ENCODE measurements at regions not wholly inside any gene's neighbourhood (a gene's known extent, or its start where the extent isn't known, plus 50 kb on each side); places are given as distances from the start of the nearest gene placed in this dataset.
A peak's percentile ranks its signal among the peaks of the same experiment; 100 is the strongest.
"Not testable (repeated sequence)": the region's sequence is repeated elsewhere in the genome, so short reads cannot be mapped to it uniquely, and the experiment has no call there.

DNA sequence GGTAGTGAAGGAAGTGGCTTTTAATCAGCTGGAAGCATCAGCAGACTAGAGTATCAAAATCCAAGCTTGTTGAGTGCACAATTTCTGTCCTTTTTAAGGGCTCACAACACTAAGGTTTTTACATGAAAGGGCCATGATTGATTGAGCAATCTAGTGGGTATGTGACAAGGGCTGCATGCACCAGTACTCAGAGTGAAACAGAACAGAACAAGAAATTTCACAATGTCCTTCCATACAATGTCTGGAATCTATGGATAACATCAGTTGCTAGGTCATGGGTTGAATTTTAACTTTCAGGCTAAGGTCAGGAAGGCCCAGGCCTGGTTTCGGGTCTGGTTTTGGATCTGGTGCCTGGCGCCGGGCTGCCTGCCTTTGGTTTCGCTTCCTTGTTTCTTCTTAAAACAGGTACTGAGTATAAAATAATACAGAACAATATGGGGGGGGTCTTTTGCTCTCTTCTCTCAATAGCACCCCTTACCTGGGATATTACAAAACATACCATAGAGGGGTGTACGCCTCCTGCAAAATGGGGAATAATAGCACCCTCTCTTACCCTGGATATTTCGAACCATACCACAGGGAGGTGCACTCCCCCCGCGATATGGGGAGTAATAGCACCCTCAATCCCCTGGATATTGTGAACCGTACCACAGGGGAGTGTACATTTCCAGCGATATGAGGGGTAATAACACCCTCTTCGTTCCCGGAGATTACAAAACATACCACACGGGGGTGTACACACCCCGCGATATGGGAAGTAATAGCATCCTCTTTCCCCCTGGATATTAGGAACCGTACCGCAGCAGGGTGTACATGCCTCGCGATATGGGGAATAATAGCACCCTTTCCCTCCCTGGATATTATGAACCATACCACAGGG, 59.4 kb upstream of the CEACAM21 start:
- H3K36me3 ChIP-seq (ENCODE audit: insufficient read depth, low read length); H3K36me3 Mint-ChIP-seq; H3K27ac Mint-ChIP-seq; H3K9me3 ChIP-seq (ENCODE audit: low read length); POLR2A ChIA-PET; H3K4me3 ChIP-seq (ENCODE audit: low read length); H3K9me3 Mint-ChIP-seq; H3K4me3 Mint-ChIP-seq; H3K27ac ChIP-seq (ENCODE audit: low read depth, low read length); H3K27me3 ChIP-seq (ENCODE audit: insufficient read depth, low read length, poor library complexity, severe bottlenecking): not testable (repeated sequence)
- CTCF ChIA-PET = interaction anchor here (1.6 kb wide), 1 partner anchor 16 kb away, joined by 4 read pairs; no protein-coding TSS in a partner anchor
- peaks cover 30 to 75% of the 10 kb centered on the region in 2 donors for H3K27me3 Mint-ChIP-seq
- peaks cover 10 to 22% (median 17%) of the 10 kb centered on the region in 3 donors for H3K4me1 Mint-ChIP-seq
- peak in 1 of 5 donors; percentile 46 for DNase-seq
- peaks cover 10% of the 10 kb centered on the region for H3K4me1 ChIP-seq (ENCODE audit: insufficient read depth, low read length)

DNA sequence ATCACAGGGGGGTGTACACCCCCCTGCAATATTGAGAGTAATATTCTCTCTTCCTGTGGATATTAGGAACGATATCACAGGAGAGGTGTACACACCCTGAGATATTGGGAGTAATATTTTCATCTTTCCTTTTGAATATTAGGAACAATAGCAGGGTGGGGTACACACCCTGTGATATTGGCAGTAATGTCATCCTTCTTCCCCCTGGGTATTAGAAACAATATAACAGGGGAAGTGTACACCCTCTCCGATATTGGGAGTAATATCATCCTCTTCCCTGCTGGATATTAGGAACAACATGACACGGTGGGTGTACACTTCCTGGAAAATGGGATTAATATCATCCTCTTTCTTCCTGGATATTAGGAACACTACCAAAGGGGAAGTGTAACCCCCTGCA, 57.8 kb upstream of the CEACAM21 start:
- Histone ChIP-seq H3K9me3 (ENCODE audit: low read length) (no peaks in the 10 kb centered on the region), H3K27me3 (ENCODE audit: insufficient read depth, low read length, poor library complexity, severe bottlenecking) (no peaks in the 10 kb centered on the region), H3K36me3 (ENCODE audit: insufficient read depth, low read length) (no peaks in the 10 kb centered on the region), H3K4me3 (ENCODE audit: low read length) (no peak overlapping the region), H3K27ac (ENCODE audit: low read depth, low read length) (no peak overlapping the region), H3K4me1 (ENCODE audit: insufficient read depth, low read length) (peaks cover 17% of the 10 kb centered on the region)
- H3K9me3 Mint-ChIP-seq = no peaks in the 10 kb centered on the region
- no peak overlapping the region for H3K4me3 Mint-ChIP-seq
- CTCF ChIA-PET = no interaction called here
- POLR2A ChIA-PET = no interaction called here
- H3K27me3 Mint-ChIP-seq = peaks cover 32 to 59% of the 10 kb centered on the region in 2 donors
- H3K36me3 Mint-ChIP-seq = peaks cover 0 to 2% (median 0%) of the 10 kb centered on the region in 3 donors
- peaks cover 19 to 35% (median 29%) of the 10 kb centered on the region in 3 donors for H3K4me1 Mint-ChIP-seq
- no peak overlapping the region for H3K27ac Mint-ChIP-seq
- no peak for DNase-seq

DNA sequence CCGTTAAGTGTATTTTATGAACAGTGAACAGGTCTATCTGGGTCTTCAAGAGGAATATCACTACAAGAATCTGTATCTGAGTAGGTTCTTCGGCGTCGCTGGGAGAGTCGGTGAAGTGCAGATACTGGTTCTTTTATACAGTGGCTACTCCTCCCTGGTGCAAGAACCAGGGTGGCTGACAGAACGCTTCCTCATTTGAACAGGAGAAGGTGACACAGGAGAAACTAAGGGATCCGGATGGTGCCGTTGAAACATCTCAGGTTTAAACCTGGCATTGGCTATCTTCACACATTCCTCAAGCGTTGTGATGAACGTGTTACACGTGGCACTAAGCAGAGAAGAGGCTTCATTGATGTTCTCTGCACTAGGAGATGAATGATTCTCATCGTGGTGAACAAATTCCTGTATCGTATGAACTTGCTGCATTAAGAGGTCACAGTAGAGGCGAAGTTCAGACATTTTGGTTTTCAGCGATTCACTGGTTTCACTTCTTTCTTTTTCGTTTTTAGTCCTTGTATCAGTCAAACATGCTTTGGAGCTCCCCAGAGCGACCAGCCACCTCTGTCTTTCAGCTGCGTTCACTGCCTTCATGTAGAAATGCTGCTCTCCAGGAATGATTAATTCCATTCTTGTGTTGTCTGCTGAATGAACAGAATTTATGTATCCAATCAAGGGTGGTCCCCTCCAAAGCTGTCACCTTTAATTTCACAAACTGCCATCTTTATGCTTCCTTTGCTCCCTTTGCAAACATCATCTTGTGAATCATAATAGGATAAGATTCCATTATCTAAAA, 54.6 kb upstream of the CEACAM21 start:
- H3K36me3 Mint-ChIP-seq; H3K9me3 Mint-ChIP-seq; H3K27me3 ChIP-seq (ENCODE audit: insufficient read depth, low read length, poor library complexity, severe bottlenecking); H3K9me3 ChIP-seq (ENCODE audit: low read length); H3K27ac ChIP-seq (ENCODE audit: low read depth, low read length); H3K36me3 ChIP-seq (ENCODE audit: insufficient read depth, low read length); POLR2A ChIA-PET: not testable (repeated sequence)
- Mint-ChIP-seq H3K27me3 (peaks cover 22 to 37% of the 10 kb centered on the region in 2 donors), H3K27ac (peak overlapping the region; percentile 55 to 97 (median 86)), H3K4me1 (peaks cover 19 to 32% (median 29%) of the 10 kb centered on the region in 3 donors), H3K4me3 (peak overlapping the region; percentile 74 to 90 (median 82))
- H3K4me3 ChIP-seq (ENCODE audit: low read length) = peak overlapping the region; percentile 52
- DNase-seq = peak in 1 of 5 donors; percentile 55
- CTCF ChIA-PET = interaction anchor here (0.8 to 2.5 kb wide), 3 partner anchors 28 to 73 kb away, joined by 3 to 7 read pairs (median 5); no protein-coding TSS in a partner anchor
- H3K4me1 ChIP-seq (ENCODE audit: insufficient read depth, low read length) = peaks cover 17% of the 10 kb centered on the region

DNA sequence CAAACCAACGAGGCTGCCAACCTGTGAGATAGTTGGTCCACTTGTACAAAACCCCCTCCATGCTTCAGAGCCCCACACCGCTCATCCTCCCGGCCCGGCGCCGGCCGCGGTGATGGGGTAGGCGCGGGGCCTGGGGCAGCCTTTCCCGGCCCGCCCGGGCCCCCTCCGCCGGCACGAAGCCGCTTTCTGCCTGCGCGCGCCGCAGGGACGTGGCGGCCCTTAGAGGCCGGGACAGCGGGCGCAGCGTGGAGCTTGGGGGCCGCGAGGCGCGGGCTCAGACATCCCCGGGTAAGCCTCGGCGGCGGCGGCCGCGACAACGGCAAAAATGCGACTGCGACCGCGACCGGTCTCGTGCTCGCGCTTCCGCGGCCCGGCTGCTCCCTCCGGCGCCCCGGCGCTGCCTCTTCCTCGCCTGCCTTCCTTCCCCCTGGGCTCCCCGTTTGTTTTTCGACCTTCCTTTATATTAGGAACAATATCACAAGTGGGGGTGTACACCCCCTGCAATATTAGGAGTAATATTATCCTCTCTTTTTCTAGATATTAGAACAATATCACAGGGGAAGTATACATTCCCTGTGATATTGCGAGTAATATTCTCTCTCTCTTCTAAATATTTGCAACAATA, 53.9 kb upstream of the CEACAM21 start:
- Mint-ChIP-seq H3K27ac (peak overlapping the region; percentile 70 to 97 (median 92)), H3K4me1 (peaks cover 19 to 27% (median 26%) of the 10 kb centered on the region in 3 donors), H3K27me3 (peaks cover 16 to 35% of the 10 kb centered on the region in 2 donors), H3K36me3 (peaks cover 0 to 2% (median 0%) of the 10 kb centered on the region in 3 donors), H3K9me3 (no peaks in the 10 kb centered on the region), H3K4me3 (peak overlapping the region; percentile 82 to 92 (median 87))
- Histone ChIP-seq H3K27me3 (ENCODE audit: insufficient read depth, low read length, poor library complexity, severe bottlenecking) (no peaks in the 10 kb centered on the region), H3K27ac (ENCODE audit: low read depth, low read length) (no peak overlapping the region), H3K36me3 (ENCODE audit: insufficient read depth, low read length) (no peaks in the 10 kb centered on the region), H3K4me3 (ENCODE audit: low read length) (peak overlapping the region; percentile 52), H3K9me3 (ENCODE audit: low read length) (no peaks in the 10 kb centered on the region), H3K4me1 (ENCODE audit: insufficient read depth, low read length) (peaks cover 14% of the 10 kb centered on the region)
- peak; percentile 23 to 64 (median 39) for DNase-seq
- ChIA-PET CTCF (interaction anchor here (0.8 to 2.5 kb wide), 3 partner anchors 27 to 72 kb away, joined by 3 to 7 read pairs (median 5); no protein-coding TSS in a partner anchor), POLR2A (no interaction called here)

DNA sequence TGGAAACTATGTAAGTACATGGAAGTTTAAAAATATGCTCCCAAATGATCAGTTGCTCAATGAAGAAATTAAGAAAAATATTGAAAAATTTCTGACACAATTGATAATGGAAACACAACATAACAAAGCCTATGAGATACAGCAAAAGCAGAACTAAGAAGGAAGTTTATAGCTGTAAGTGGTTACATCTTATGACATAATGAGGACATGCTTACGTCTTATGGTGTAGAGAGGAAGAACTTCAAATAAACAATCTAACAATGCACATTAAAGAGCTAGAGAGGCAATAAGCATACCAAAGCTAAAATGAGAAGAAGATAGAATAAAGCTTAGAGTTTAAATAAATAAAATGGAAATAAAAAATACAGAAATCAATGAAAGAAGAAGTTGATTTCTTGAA, 50.0 kb upstream of the CEACAM21 start:
- ChIA-PET CTCF (interaction anchor here (0.6 kb wide), 1 partner anchor 75 kb away, joined by 3 read pairs; no protein-coding TSS in a partner anchor), POLR2A (no interaction called here)
- Histone ChIP-seq H3K27ac (ENCODE audit: low read depth, low read length) (no peak overlapping the region), H3K4me3 (ENCODE audit: low read length) (no peak overlapping the region), H3K27me3 (ENCODE audit: insufficient read depth, low read length, poor library complexity, severe bottlenecking) (no peaks in the 10 kb centered on the region), H3K9me3 (ENCODE audit: low read length) (no peaks in the 10 kb centered on the region), H3K4me1 (ENCODE audit: insufficient read depth, low read length) (peaks cover 24% of the 10 kb centered on the region), H3K36me3 (ENCODE audit: insufficient read depth, low read length) (no peaks in the 10 kb centered on the region)
- peaks cover 10 to 15% of the 10 kb centered on the region in 2 donors for H3K27me3 Mint-ChIP-seq
- H3K36me3 Mint-ChIP-seq = peaks cover 0 to 2% (median 0%) of the 10 kb centered on the region in 3 donors
- H3K9me3 Mint-ChIP-seq = peaks cover 0 to 2% (median 0%) of the 10 kb centered on the region in 5 donors
- no peak overlapping the region for H3K27ac Mint-ChIP-seq
- peaks cover 35 to 44% (median 40%) of the 10 kb centered on the region in 3 donors for H3K4me1 Mint-ChIP-seq
- H3K4me3 Mint-ChIP-seq = no peak overlapping the region
- no peak for DNase-seq

All from CD8-positive, alpha-beta memory T cell (primary cell).